ENCODE measurements at regions not wholly inside any gene's neighbourhood (a gene's known extent, or its start where the extent isn't known, plus 50 kb on each side); places are given as distances from the start of the nearest gene placed in this dataset.

- Histone ChIP-seq H3K9me3 (replicated peaks) (no peaks in the 10 kb centered on the region), H3K27ac (no peak overlapping the region), H3K36me3 (no peaks in the 10 kb centered on the region), H3K4me1 (no peaks in the 10 kb centered on the region), H3K27me3 (no peaks in the 10 kb centered on the region), H3K4me3 (no peak overlapping the region)
- DNase-seq = no peak
Observed at GRCh38 chr14:98819132-98819866, 452.7 kb downstream of the BCL11B start.

DNA sequence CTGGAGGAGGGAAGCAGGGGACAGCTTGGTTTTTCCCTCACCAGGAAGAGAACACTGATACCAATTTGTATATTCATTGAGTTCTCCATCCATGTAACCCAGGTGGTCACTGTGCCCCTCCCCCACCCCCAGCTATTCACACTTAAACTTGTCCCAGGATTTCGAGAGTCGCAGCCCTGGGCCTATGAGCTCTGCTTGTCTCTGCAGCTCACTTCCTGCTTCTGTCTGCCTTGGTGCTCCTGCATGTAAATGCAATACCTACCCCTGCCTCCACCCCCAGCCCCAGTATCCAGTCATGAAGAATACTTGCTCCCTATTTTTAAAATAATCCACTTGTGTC is 452.2 kb downstream of the BCL11B start:
- H3K4me3 ChIP-seq = no peak overlapping the region
- no peaks in the 10 kb centered on the region for H3K36me3 ChIP-seq
- no peaks in the 10 kb centered on the region for H3K27me3 ChIP-seq
- DNase-seq = no peak
- H3K4me1 ChIP-seq = no peaks in the 10 kb centered on the region
- no peak overlapping the region for H3K27ac ChIP-seq
- H3K9me3 ChIP-seq (replicated peaks) = no peaks in the 10 kb centered on the region

- DNase-seq = no peak
- Histone ChIP-seq H3K4me1 (no peaks in the 10 kb centered on the region), H3K9me3 (replicated peaks) (no peaks in the 10 kb centered on the region), H3K36me3 (no peaks in the 10 kb centered on the region), H3K27me3 (no peaks in the 10 kb centered on the region), H3K27ac (no peak overlapping the region), H3K4me3 (no peak overlapping the region)
Observed at GRCh38 chr14:98822917-98823316, 449.1 kb downstream of the BCL11B start.

GRCh38 chr14:98826618-98827017 is 445.4 kb downstream of the BCL11B start:
- Histone ChIP-seq H3K4me1 (no peaks in the 10 kb centered on the region), H3K9me3 (replicated peaks) (no peaks in the 10 kb centered on the region), H3K4me3 (no peak overlapping the region), H3K27me3 (no peaks in the 10 kb centered on the region), H3K27ac (no peak overlapping the region), H3K36me3 (no peaks in the 10 kb centered on the region)
- DNase-seq = no peak

DNA sequence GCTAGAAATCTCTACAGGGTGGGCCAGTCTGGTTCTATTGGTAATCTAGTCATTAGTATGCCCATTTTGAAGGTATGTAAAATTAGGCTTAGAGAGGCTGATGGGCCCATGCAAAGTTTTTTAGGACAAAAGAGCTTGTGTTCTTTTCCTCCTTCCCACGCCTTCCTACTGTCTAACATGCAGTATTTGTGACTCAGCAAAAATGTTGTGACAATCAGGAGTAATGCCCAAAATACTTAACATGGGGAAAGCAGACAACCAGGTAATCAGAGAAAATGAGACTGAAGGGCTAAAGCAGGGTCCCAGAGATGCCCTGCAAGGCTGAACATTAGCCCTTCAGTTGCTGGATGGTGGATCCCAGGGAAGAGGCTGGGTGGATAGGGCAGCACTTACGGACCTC is 437.9 kb downstream of the BCL11B start:
- Histone ChIP-seq H3K27ac (no peak overlapping the region), H3K9me3 (replicated peaks) (no peaks in the 10 kb centered on the region), H3K36me3 (no peaks in the 10 kb centered on the region), H3K4me1 (no peaks in the 10 kb centered on the region), H3K4me3 (no peak overlapping the region), H3K27me3 (no peaks in the 10 kb centered on the region)
- no peak for DNase-seq

DNA sequence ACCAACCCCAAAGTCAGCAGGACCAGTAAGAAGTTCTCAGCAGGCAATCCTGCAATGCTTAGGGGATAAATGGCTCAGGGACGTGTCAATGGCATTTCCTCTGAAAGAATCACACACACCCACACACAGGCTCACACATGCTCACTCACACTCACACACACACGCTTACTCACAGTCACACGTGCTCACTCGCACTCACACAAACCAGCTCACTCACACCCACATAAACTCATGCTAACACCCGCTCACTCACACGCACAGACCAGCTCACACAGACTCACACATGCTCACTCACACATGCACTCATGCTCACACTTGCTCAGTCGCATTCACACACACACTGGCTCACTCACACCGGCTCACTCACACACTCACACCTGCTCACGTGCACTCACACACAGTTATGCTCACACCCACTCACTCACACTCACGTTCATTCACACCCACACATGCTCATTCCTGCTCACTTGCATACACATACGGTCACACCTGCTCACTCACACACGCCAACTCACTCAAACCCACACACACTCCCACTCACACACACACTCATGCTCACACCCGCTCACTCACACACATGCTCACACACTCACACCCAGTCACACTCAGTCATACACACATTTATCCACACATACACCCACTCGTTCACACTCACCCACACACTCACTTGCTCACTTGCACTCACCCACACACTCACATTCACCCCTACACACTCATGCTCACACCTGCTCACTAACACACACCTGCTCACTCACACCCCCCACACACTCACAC is 436.8 kb downstream of the BCL11B start:
- Histone ChIP-seq H3K4me3 (no peak overlapping the region), H3K4me1 (no peaks in the 10 kb centered on the region), H3K27ac (no peak overlapping the region), H3K27me3 (no peaks in the 10 kb centered on the region), H3K36me3 (no peaks in the 10 kb centered on the region), H3K9me3 (replicated peaks) (no peaks in the 10 kb centered on the region)
- DNase-seq = no peak

- Histone ChIP-seq H3K4me3 (no peak overlapping the region), H3K36me3 (no peaks in the 10 kb centered on the region), H3K9me3 (replicated peaks) (no peaks in the 10 kb centered on the region), H3K27me3 (no peaks in the 10 kb centered on the region), H3K4me1 (no peaks in the 10 kb centered on the region), H3K27ac (no peak overlapping the region)
- no peak for DNase-seq
Observed at GRCh38 chr14:98835825-98836100, 436.2 kb downstream of the BCL11B start.

DNA sequence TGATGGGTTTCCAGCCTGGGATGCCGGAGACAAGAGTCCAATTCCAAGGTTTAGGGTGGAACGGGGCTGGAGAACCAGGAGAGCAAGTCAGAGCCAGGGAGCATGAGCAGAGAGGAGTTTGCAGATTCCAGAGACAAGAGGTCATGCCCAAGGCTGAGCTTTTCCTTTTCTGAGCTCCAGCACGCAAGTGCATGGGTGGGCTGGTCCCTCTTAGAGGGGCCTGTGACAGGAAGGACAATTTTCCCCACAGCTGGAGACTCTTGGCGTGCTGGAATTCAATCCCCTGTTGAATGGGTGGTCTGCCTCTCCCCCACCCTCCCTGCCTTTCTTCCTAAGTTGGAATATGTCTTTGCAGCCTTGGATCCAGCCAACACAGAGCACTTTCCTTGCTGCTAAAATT is 431.9 kb downstream of the BCL11B start:
- no peaks in the 10 kb centered on the region for H3K4me1 ChIP-seq
- peak; percentile 21 to 33 for DNase-seq
- no peaks in the 10 kb centered on the region for H3K9me3 ChIP-seq (replicated peaks)
- no peak overlapping the region for H3K4me3 ChIP-seq
- H3K27ac ChIP-seq = no peak overlapping the region
- no peaks in the 10 kb centered on the region for H3K27me3 ChIP-seq
- no peaks in the 10 kb centered on the region for H3K36me3 ChIP-seq

- Histone ChIP-seq H3K4me3 (no peak overlapping the region), H3K27ac (no peak overlapping the region), H3K27me3 (no peaks in the 10 kb centered on the region), H3K9me3 (replicated peaks) (no peaks in the 10 kb centered on the region), H3K36me3 (no peaks in the 10 kb centered on the region), H3K4me1 (no peaks in the 10 kb centered on the region)
- DNase-seq = no peak
Observed at GRCh38 chr14:98840511-98840910, 431.5 kb downstream of the BCL11B start.

DNA sequence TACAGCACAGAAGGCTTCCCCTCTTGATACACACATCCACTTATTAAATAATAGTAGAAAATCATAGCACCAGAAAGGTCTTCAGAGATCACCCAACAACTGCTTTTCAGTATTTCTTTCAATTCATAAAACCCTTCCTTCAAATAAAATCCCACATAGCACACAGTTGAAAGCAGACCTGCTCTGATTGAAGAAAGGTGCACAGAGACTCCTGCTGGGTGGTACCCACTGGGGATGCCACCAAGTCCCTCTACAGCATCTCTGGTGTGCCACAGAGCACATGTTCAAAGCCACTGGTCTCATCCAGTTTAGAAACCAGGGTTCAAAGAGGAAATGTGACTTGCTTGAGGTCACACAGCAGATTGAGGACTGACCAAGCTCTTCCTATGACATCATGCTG is 427.5 kb downstream of the BCL11B start:
- Histone ChIP-seq H3K27me3 (no peaks in the 10 kb centered on the region), H3K27ac (no peak overlapping the region), H3K9me3 (replicated peaks) (no peaks in the 10 kb centered on the region), H3K4me3 (no peak overlapping the region), H3K4me1 (no peaks in the 10 kb centered on the region), H3K36me3 (no peaks in the 10 kb centered on the region)
- DNase-seq = no peak

GRCh38 chr14:98847521-98848468 is 424.2 kb downstream of the BCL11B start:
- no peak overlapping the region for H3K27ac ChIP-seq
- H3K4me3 ChIP-seq = no peak overlapping the region
- no peaks in the 10 kb centered on the region for H3K4me1 ChIP-seq
- DNase-seq = no peak
- H3K9me3 ChIP-seq (replicated peaks) = no peaks in the 10 kb centered on the region
- no peaks in the 10 kb centered on the region for H3K27me3 ChIP-seq
- H3K36me3 ChIP-seq = no peaks in the 10 kb centered on the region

DNA sequence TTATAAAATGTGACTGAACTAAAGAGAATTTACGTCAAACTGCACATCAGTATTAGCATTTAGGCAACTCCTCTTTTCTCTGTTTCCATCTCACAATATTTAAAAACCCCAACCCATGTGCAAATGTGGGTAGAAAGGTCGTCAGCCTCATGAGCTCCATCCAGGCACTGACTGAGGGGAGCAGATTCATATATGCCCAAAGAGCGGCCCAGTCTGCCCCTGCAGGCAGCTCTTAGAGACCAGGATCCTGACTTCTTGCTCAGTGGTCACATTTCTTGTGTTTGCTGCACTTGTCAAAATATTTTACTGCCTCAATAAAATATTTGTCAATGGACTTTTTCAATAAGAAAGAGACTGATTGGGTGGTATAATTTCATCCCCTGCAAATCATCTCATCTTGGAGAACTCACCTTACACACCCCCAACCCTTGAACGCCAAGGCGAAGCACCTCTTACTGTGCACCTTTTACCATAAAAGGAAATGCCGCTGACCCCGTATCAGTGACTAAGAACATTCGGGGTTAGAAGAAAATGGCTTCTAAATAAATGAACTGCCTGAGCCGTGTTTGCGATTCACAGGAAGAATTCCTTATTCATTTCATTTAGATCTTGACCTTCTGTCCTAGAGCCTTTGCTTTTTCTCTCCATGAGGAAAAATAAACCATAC is 418.8 kb downstream of the BCL11B start:
- H3K36me3 ChIP-seq = no peaks in the 10 kb centered on the region
- no peaks in the 10 kb centered on the region for H3K9me3 ChIP-seq (replicated peaks)
- H3K4me1 ChIP-seq = no peaks in the 10 kb centered on the region
- no peaks in the 10 kb centered on the region for H3K27me3 ChIP-seq
- DNase-seq = no peak
- no peak overlapping the region for H3K4me3 ChIP-seq
- no peak overlapping the region for H3K27ac ChIP-seq

GRCh38 chr14:98855926-98856715 is 415.9 kb downstream of the BCL11B start:
- Histone ChIP-seq H3K4me1 (no peaks in the 10 kb centered on the region), H3K27ac (no peak overlapping the region), H3K4me3 (no peak overlapping the region), H3K36me3 (no peaks in the 10 kb centered on the region), H3K9me3 (replicated peaks) (no peaks in the 10 kb centered on the region), H3K27me3 (no peaks in the 10 kb centered on the region)
- DNase-seq = no peak

DNA sequence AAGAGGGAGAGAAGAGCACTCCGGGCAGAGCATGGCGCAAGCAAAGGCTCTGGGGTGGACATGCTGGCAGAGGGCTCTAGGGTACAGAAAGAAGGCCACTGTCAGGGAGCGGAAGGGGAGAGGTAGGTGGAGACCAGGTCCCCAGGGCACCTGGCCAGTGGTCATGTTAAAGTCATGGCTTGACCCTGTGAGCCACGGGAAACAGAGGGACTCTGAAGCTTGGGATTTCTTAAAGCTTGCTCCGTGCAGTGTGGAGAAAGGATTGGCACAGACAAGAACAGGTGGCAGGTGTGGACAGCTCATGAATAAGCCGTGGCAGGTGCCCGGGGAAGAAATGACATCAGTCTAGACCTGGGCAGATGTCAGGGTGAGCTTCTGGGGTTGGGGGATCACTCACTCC is 413.8 kb downstream of the BCL11B start:
- Histone ChIP-seq H3K4me3 (no peak overlapping the region), H3K9me3 (replicated peaks) (no peaks in the 10 kb centered on the region), H3K27ac (no peak overlapping the region), H3K4me1 (no peaks in the 10 kb centered on the region), H3K27me3 (no peaks in the 10 kb centered on the region), H3K36me3 (no peaks in the 10 kb centered on the region)
- DNase-seq = peak; percentile 12 to 27
